HUDEP-2 (cell line): ENCODE measurements at regions not wholly inside any gene's neighbourhood (a gene's known extent, or its start where the extent isn't known, plus 50 kb on each side); places are given as distances from the start of the nearest gene placed in this dataset.

ENCODE experiments used
- DNase-seq, 76 experiments: peaks; one replicate each; lab custom pipeline; 2025; ENCODE audit not compliant: unreplicated experiment in 76 of 76; lab: John Stamatoyannopoulos, UW

DNA sequence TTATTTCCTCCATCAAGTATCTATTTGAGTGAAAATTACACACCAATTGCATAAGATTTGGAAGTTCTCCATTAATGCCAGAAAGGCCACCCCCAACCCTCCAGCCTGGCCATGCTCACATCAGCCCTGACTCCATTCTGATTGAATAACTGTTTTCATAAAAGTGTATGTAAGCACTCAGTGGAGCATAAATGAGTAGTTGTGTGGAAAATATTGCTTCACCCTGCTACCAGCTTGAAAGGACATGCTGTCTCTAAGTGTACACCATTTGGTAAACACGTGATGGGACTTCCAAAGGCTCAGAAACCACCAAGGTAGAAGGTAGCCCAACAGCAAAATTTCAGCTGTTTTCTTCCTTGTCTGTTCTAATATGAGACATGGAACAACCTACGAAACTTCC is 393.8 kb downstream of the ZNF385D start:
- no peak for DNase-seq

DNA sequence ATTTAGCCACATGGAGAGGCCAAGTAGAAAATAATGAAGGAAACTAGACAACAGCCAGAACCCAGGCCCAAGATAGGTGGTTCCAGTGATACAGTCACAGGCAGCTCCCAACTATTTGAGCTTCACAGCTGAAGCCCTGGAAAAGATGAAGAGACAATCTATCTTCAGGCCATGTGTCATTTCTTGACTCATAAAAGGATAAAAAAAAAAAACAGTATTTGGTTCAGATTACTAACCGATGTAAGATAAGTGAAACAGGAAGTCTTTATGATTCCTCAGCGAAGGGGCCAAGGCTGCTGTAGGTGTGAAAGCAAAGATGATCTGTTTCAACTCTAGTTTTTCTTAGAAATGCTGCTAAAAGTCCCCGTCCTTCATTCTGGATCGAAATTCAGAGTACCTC is 394.6 kb downstream of the ZNF385D start:
- no peak for DNase-seq

GRCh38 chr3:21345382-21345976 is 405.5 kb downstream of the ZNF385D start:
- DNase-seq = no peak

DNA sequence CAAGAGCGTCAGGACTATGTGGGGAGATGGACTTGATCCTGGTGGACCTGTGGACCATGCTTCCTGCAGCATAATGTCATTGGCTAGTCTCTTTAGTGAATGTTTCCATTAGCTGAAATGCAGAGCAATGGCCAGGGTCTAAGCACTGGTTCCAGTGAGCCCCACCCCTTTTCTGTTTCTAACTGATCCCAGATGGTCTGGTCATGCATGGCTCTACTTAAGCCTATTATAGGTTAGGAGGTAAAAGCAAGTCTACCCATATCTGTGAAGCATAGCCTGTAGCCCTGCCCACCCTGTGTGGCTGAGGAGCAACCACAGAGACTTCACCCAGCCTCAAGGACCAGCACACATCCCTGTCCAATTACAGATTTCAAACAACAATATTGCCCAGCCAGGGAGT is 419.2 kb downstream of the ZNF385D start:
- no peak for DNase-seq

GRCh38 chr3:21331321-21331720 is 419.7 kb downstream of the ZNF385D start:
- DNase-seq = no peak

GRCh38 chr3:21330293-21330692 is 420.7 kb downstream of the ZNF385D start:
- DNase-seq = no peak

GRCh38 chr3:21328711-21329390 is 422.2 kb downstream of the ZNF385D start:
- no peak for DNase-seq

- DNase-seq = no peak
These were observed 424.1 kb downstream of the ZNF385D start for GRCh38 chr3:21326704-21327475.

- no peak for DNase-seq
These were observed 436.3 kb downstream of the ZNF385D start for GRCh38 chr3:21314688-21315087.

GRCh38 chr3:21310891-21311290 is 440.1 kb downstream of the ZNF385D start:
- no peak for DNase-seq

DNA sequence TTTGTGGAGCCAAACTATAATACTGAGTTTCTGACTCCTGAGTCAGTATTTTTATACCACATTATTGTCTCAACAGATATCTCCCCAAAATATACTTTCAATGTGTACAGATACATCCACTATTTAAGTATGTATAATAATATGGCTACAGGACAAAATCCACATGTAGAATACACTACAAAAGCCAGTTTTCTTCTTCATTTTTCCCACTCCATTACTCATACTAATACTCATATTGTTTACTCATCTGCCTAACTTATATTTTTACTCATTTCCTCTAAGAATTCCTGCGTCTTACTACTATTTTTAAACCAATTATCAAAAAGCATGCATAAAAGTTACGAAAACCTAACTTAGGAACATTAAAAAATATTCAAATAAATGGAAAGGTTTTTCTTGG is 440.8 kb downstream of the ZNF385D start:
- no peak for DNase-seq

- no peak for DNase-seq
These were observed 453.7 kb downstream of the ZNF385D start for GRCh38 chr3:21297304-21297703.

GRCh38 chr3:21294768-21295167 is 456.2 kb downstream of the ZNF385D start:
- DNase-seq = no peak

DNA sequence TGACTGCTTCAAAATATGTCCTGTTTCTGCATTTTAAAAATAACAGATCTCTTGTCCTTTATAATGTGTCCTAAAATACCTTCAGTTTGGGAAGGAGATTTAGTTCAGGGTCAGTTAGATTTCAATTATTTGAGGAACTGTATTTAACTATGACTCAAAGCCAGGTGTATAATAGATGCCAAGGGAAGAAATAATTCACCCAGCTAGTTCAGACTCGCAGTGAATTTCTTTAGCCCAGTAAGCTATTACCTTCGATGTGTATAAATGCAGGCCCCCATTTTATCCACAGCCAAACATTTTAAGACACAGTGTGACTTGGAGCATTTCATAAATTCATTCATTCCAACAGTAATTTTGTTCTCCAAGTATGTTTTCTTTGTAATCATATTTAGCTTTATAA is 458.0 kb downstream of the ZNF385D start:
- no peak for DNase-seq

DNA sequence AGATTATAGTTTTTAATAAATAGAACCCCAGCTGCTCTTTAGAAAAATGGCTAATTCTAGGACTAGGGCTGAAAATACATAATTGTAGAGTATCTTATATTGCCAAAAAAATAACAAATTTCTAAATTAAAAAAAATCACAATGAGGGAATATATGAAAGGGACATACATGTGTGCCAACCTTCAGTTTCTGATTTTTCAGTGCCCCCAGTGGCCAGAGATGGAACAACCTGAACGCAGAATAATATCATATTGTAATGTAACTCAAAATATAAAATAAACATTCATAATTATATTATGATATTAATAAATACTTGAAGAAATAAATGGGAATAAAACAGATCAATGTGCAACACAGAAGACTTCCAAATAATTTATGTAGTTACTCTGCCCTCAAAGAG is 460.5 kb downstream of the ZNF385D start:
- no peak for DNase-seq

DNA sequence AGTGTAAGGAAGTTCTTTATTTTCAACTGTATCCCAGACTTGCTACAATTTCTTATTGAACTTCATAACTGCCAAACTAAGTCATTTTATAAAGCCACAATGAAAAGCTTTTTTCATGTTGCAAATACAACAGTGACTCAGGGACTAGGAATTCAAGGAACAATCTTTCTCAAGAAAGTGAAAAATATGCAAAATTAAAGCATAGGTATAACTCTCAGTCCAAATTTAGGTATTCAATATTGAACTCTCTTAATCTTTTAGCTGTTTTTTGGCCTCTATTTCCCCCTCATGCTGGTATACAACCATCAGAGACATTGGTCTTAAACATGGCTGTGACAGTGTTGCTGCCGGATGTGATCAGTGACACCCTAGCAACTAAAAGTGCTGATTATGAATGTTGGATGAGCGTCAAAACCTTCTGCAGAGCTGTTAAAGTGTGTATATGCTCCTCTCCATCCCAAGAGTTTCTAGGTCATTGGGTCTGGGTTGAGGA is 476.9 kb downstream of the ZNF385D start:
- DNase-seq = no peak

DNA sequence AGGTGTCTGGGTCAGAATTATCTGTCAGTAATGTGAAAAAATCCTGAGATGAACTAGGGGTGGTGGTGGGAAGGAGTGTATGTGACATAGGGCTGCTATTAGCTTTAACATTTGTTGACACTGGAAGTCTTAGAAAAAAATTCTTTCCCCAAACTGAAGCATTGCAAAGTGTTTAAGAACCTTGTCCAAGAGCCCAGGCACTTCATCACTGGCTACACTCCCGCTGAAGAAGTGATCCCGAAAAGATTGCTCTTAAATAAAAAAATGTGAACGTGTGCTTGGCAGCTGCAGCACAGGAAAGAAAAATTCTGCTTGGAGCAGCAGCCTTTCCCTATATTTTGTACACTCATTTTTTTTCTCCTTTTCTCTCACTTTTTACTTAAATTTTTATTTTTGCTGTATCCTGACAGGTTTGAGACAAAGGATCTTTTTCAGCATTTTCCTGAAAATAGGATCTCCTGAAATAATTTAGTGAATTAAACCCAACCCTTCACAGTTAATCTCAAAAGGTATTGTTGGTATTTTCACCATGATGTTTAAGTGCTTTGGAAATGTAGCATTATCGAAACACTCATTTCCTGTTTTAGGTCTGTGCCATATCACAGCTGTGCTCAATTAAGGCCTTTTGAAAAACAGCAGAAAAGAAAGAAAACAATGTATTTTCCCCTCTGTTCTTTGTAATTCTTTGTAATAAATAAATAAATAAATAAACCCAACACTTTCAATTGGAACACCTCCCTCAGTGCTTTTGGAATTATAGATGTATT is 477.6 kb downstream of the ZNF385D start:
- DNase-seq = no peak

DNA sequence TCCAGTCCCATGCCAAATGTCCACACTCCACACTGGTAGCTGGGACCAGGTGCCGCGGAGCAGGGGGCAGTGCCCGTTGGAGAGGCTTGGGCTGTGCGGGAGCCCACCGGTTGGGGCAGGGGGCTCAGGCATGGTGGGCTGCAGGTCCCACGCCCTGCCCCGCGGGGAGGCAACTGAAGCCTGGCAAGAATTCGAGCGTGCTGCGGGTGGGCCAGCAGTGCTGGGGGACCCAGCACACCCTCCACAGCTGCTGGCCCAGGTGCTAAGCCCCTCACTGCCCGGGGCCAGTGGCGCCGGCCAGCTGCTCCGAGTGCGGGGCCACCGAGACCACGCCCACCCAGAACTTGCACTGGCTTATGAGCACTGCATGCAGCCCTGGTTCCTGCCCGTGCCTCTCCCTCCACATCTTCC is 479.4 kb downstream of the ZNF385D start:
- DNase-seq = no peak

- no peak for DNase-seq
These were observed 481.1 kb downstream of the ZNF385D start for GRCh38 chr3:21269882-21270281.

- DNase-seq = no peak
These were observed 490.5 kb downstream of the ZNF385D start for GRCh38 chr3:21260507-21260906.

DNA sequence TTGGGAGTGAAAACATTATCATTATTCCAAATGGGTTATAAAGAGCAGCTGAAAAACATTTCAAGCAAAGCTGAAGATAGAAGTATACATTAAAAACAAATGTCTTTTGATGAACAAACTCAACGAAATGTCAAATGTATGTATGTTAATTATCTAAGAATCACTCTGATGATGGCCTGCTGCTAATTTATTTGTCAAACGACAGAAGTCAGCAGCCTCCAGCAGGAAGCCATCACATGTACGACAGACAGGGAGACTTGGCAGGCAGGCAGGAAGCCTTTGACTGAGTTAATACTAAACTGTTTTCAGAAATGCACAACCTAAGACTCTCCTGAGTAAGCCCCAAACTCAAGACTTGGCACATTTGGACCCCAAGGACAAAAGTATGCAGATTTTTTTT is 491.1 kb downstream of the ZNF385D start:
- DNase-seq = no peak
